SK-N-SH treated with all-trans-retinoic acid at 6 μM for 48 hours (cell line): ENCODE measurements at regions not wholly inside any gene's neighbourhood (a gene's known extent, or its start where the extent isn't known, plus 50 kb on each side); places are given as distances from the start of the nearest gene placed in this dataset.

Experiments
- ATAC-seq: fragments of 200-7000 bp; cut with Tn5 transposase; 3 replicates; pipeline ENCODE4 v1.9.1; 2020; ENCODE audit warnings: mild to moderate bottlenecking, moderate library complexity
- ARNTL ChIP-seq: fragments of 450-650 bp; formaldehyde crosslinking; IDR thresholded peaks from 2 replicates; pipeline ENCODE4 v1.5.0; 2020; ENCODE audit warnings: low read depth, mild to moderate bottlenecking, moderate library complexity, borderline replicate concordance
- BACH2 ChIP-seq: fragments of 250-450 bp; sonication (Bioruptor Pico); IDR thresholded peaks from 2 replicates; pipeline ENCODE4 v1.9.0; 2021; ENCODE audit warnings: mild to moderate bottlenecking, borderline replicate concordance
- CREB5 ChIP-seq: fragments of 250-450 bp; sonication (Bioruptor Pico); IDR thresholded peaks from 2 replicates; pipeline ENCODE4 v1.5.1; 2020; ENCODE audit warnings: low read depth, mild to moderate bottlenecking, moderate library complexity
- CSDC2 ChIP-seq: fragments of 250-450 bp; sonication (Bioruptor Pico); IDR thresholded peaks from 2 replicates; pipeline ENCODE4 v1.5.0; 2020; ENCODE audit warnings: mild to moderate bottlenecking, moderate library complexity
- CSRNP3 ChIP-seq: fragments of 250-450 bp; sonication (Bioruptor Pico); IDR thresholded peaks from 2 replicates; pipeline ENCODE4 v1.5.1; 2021; ENCODE audit warnings: mild to moderate bottlenecking, moderate library complexity
- ESRRG ChIP-seq: fragments of 250-450 bp; sonication (Bioruptor Pico); IDR thresholded peaks from 2 replicates; pipeline ENCODE4 v1.6.1; 2021; ENCODE audit warnings: mild to moderate bottlenecking
- GLIS3 ChIP-seq: fragments of 250-450 bp; sonication (Bioruptor Pico); IDR thresholded peaks from 2 replicates; pipeline ENCODE4 v1.5.0; 2020; ENCODE audit warnings: mild to moderate bottlenecking, moderate library complexity
- ISL1 ChIP-seq: fragments of 250-450 bp; sonication (Bioruptor Pico); IDR thresholded peaks from 2 replicates; pipeline ENCODE4 v2.1.2; 2022; ENCODE audit warnings: mild to moderate bottlenecking, moderate library complexity
- OSR1 ChIP-seq: fragments of 250-450 bp; sonication (Bioruptor Pico); IDR thresholded peaks from 2 replicates; pipeline ENCODE4 v1.8.0; 2022; ENCODE audit warnings: moderate library complexity, mild to moderate bottlenecking, inconsistent platforms
- PATZ1 ChIP-seq: fragments of 250-450 bp; sonication (Bioruptor Pico); IDR thresholded peaks from 2 replicates; pipeline ENCODE4 v1.8.0; 2020; ENCODE audit warnings: mild to moderate bottlenecking, moderate library complexity, borderline replicate concordance
- POU6F1 ChIP-seq: fragments of 250-450 bp; sonication (Bioruptor Pico); IDR thresholded peaks from 2 replicates; pipeline ENCODE4 v1.8.0; 2021; ENCODE audit warnings: low read depth, mild to moderate bottlenecking, moderate library complexity, borderline replicate concordance
- PPARA ChIP-seq: fragments of 250-450 bp; sonication (Bioruptor Pico); IDR thresholded peaks from 2 replicates; pipeline ENCODE4 v1.5.0; 2020; ENCODE audit warnings: mild to moderate bottlenecking, borderline replicate concordance
- RARB ChIP-seq: fragments of 250-450 bp; sonication (Bioruptor Pico); IDR thresholded peaks from 2 replicates; pipeline ENCODE4 v1.8.0; 2021; ENCODE audit warnings: mild to moderate bottlenecking, moderate library complexity
- SNAI2 ChIP-seq: fragments of 250-450 bp; sonication (Bioruptor Pico); IDR thresholded peaks from 2 replicates; pipeline ENCODE4 v1.5.0; 2020; ENCODE audit warnings: mild to moderate bottlenecking, moderate library complexity
- TOX ChIP-seq: fragments of 250-450 bp; sonication (Bioruptor Pico); IDR thresholded peaks from 2 replicates; pipeline ENCODE4 v1.8.0; 2021; ENCODE audit warnings: mild to moderate bottlenecking, moderate library complexity, borderline replicate concordance
- TSHZ2 ChIP-seq: fragments of 250-450 bp; sonication (Bioruptor Pico); IDR thresholded peaks from 2 replicates; pipeline ENCODE4 v1.5.0; 2020; ENCODE audit warnings: mild to moderate bottlenecking, moderate library complexity
- ZC3H10 ChIP-seq: fragments of 250-450 bp; sonication (Bioruptor Pico); IDR thresholded peaks from 2 replicates; pipeline ENCODE4 v1.5.1; 2021; ENCODE audit warnings: mild to moderate bottlenecking, moderate library complexity
- ZFP3 ChIP-seq: fragments of 250-450 bp; sonication (Bioruptor Pico); IDR thresholded peaks from 2 replicates; pipeline ENCODE4 v1.5.0; 2020; ENCODE audit warnings: mild to moderate bottlenecking, moderate library complexity
- ZFP30 ChIP-seq: fragments of 450-650 bp; formaldehyde crosslinking; IDR thresholded peaks from 2 replicates; pipeline ENCODE4 v1.5.0; 2022; ENCODE audit warnings: mild to moderate bottlenecking, moderate library complexity
- ZNF565 ChIP-seq: fragments of 450-650 bp; formaldehyde crosslinking; conservative IDR thresholded peaks from 2 replicates; pipeline ENCODE4 v1.5.0; 2020; ENCODE audit warnings: low read depth, mild to moderate bottlenecking, moderate library complexity
- ZNF70 ChIP-seq: fragments of 450-650 bp; formaldehyde crosslinking; IDR thresholded peaks from 2 replicates; pipeline ENCODE4 v1.5.0; 2020; ENCODE audit warnings: mild to moderate bottlenecking, moderate library complexity
- ZNF8 ChIP-seq: fragments of 450-650 bp; formaldehyde crosslinking; IDR thresholded peaks from 2 replicates; pipeline ENCODE4 v1.5.0; 2020; ENCODE audit warnings: mild to moderate bottlenecking, moderate library complexity

GRCh38 chr7:89514970-89515369 lies 639.3 kb upstream of the STEAP1 start:
- no peak for ATAC-seq
- TF ChIP-seq RARB (no peak), PPARA (CRISPR knock-in tag) (no peak), CSDC2 (CRISPR knock-in tag) (no peak), ZFP30 (no peak), ZNF565 (CRISPR knock-in tag) (no peak), ZNF8 (no peak), GLIS3 (CRISPR knock-in tag) (no peak), TOX (CRISPR knock-in tag) (no peak), BACH2 (CRISPR knock-in tag) (no peak)
- TF ChIP-seq, all 23 proteins: peak for 0

GRCh38 chr7:89517815-89518214 lies 636.5 kb upstream of the STEAP1 start:
- ATAC-seq: no peak
- TF ChIP-seq PPARA (CRISPR knock-in tag) (no peak), PATZ1 (CRISPR knock-in tag) (no peak), GLIS3 (CRISPR knock-in tag) (no peak), ARNTL (CRISPR knock-in tag) (no peak), BACH2 (CRISPR knock-in tag) (no peak), CSDC2 (CRISPR knock-in tag) (no peak)

GRCh38 chr7:89549768-89550167 lies 604.5 kb upstream of the STEAP1 start:
- no peak for ATAC-seq
- TF ChIP-seq ZFP3 (CRISPR knock-in tag) (no peak), ZNF70 (CRISPR knock-in tag) (no peak), ZNF565 (CRISPR knock-in tag) (no peak), CREB5 (CRISPR knock-in tag) (no peak), ZC3H10 (CRISPR knock-in tag) (no peak), CSRNP3 (no peak), GLIS3 (CRISPR knock-in tag) (no peak), ESRRG (CRISPR knock-in tag) (no peak), SNAI2 (CRISPR knock-in tag) (no peak), BACH2 (CRISPR knock-in tag) (no peak)

- TF ChIP-seq ISL1: peak; percentile 35
- TF ChIP-seq ZFP30: no peak
- TF ChIP-seq, all 23 proteins: peak for 1
- ATAC-seq: no peak
Measured at GRCh38 chr7:89554209-89554608, 600.1 kb upstream of the STEAP1 start.

- no peak for ATAC-seq
- no peak for TF ChIP-seq ZC3H10 (CRISPR knock-in tag)
- TF ChIP-seq PPARA (CRISPR knock-in tag): no peak
- TF ChIP-seq ARNTL (CRISPR knock-in tag): no peak
- no peak for TF ChIP-seq ISL1
- no peak for TF ChIP-seq ZNF565 (CRISPR knock-in tag)
Measured at GRCh38 chr7:89559596-89559995, 594.7 kb upstream of the STEAP1 start.

GRCh38 chr7:89563597-89563996 lies 590.7 kb upstream of the STEAP1 start:
- no peak for ATAC-seq
- TF ChIP-seq ZC3H10 (CRISPR knock-in tag): no peak
- no peak for TF ChIP-seq PATZ1 (CRISPR knock-in tag)
- TF ChIP-seq ISL1: no peak
- TF ChIP-seq ZFP3 (CRISPR knock-in tag): no peak
- no peak for TF ChIP-seq POU6F1 (CRISPR knock-in tag)
- no peak for TF ChIP-seq OSR1 (CRISPR knock-in tag)
- TF ChIP-seq ZNF70 (CRISPR knock-in tag): no peak
- no peak for TF ChIP-seq ZNF565 (CRISPR knock-in tag)
- no peak for TF ChIP-seq TSHZ2
- no peak for TF ChIP-seq RARB
